ENCODE measurements at regions not wholly inside any gene's neighbourhood (a gene's known extent, or its start where the extent isn't known, plus 50 kb on each side); places are given as distances from the start of the nearest gene placed in this dataset.
A peak's percentile ranks its signal among the peaks of the same experiment; 100 is the strongest.
"Not testable (repeated sequence)": the region's sequence is repeated elsewhere in the genome, so short reads cannot be mapped to it uniquely, and the experiment has no call there.

- not testable (repeated sequence) for DNase-seq (ENCODE audit: low read depth)
Measured at GRCh38 chr4:19154267-19154666, 1097.4 kb upstream of the SLIT2 start.

- no peak for DNase-seq (ENCODE audit: low read depth)
Measured at GRCh38 chr4:19152264-19152663, 1099.4 kb upstream of the SLIT2 start.

- DNase-seq (ENCODE audit: low read depth) = no peak
Measured at GRCh38 chr4:19151684-19152083, 1100.0 kb upstream of the SLIT2 start.

GRCh38 chr4:19146038-19146437 is 1105.7 kb upstream of the SLIT2 start:
- DNase-seq (ENCODE audit: low read depth) = no peak

GRCh38 chr4:19135895-19136633 is 1114.5 kb upstream of the LCORL start:
- no peak for DNase-seq (ENCODE audit: low read depth)

- DNase-seq (ENCODE audit: low read depth) = no peak
Measured at GRCh38 chr4:19134685-19135084, 1113.1 kb upstream of the LCORL start.

GRCh38 chr4:19133315-19133714 is 1111.8 kb upstream of the LCORL start:
- DNase-seq (ENCODE audit: low read depth) = no peak

DNA sequence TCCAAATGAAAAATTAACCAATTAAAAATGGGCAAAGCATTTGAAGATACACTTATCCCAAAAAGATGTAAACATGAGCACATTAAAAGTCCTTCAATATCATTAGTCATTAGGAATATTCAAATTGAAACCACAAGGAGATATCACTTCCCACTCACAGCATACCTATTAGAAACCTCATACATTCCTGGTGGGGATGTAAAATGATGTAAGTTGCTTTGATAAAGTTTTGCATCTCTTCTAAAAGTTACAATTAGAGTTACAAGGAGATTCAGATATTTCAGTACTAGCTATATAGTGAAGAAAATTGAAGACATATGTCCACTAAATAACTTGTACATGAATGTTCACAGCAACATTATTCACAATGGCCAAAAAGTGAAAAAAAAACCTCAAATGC is 1109.3 kb upstream of the LCORL start:
- peak; percentile 2 for DNase-seq (ENCODE audit: low read depth)

DNA sequence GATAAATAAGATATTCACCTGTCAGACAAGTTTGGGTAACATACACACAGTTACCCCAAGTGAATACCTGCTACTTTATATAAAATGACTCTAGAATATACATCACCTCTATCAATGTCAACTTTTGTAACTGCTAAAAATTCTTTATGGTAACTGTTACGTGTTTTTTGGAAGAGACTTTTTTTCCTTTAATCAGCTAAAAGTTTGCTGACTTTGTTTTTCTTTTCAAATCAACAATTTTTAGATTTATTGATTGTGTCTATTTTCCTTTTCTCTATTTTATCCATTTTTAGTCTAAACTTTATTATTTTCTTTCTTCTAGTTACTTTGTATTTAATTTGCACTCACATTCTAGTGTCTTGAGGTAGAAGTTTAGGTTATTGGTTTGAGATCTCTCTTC is 1106.6 kb upstream of the LCORL start:
- DNase-seq (ENCODE audit: low read depth) = no peak

DNA sequence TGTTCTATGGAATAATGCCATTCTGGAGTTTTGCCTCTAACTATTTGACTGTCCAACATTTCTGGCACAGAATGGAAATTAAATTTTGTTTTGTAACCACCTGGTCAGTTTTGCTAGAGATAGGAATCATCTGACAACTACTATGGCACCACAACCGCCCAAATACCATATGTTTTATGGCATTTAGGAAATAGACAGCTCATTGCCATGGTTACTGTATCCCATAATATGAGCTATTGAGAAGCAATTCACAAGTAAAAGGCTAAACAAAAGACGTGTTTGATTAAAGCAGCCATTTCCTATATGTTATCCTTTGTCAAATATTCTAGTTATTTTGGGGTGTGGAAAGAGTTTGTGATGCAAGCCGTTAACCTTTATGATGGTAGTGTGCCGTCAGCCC is 1105.3 kb upstream of the LCORL start:
- DNase-seq (ENCODE audit: low read depth) = no peak

GRCh38 chr4:19123681-19124080 is 1102.1 kb upstream of the LCORL start:
- DNase-seq (ENCODE audit: low read depth) = no peak

GRCh38 chr4:19119904-19120560 is 1098.5 kb upstream of the LCORL start:
- no peak for DNase-seq (ENCODE audit: low read depth)

DNA sequence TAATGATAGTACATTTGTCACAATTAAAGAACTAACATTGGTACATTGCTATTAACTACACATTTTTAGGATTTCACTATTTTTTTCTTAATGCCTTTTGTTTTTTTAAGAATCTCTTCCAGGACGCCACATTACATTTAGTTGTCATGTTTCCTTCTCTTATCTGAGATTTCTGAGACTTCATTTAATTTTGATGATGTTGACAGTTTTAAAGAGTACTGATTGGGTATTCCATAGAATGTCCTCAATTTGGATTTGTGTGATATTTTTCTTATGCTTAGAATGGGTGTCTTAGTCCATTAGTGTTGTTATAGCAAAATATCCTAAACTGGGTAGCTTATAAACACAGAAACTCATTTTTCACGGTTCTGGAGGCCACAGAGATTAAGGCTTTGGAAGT is 1095.5 kb upstream of the LCORL start:
- DNase-seq (ENCODE audit: low read depth) = no peak

GRCh38 chr4:19104176-19104575 is 1082.6 kb upstream of the LCORL start:
- DNase-seq (ENCODE audit: low read depth) = no peak

DNA sequence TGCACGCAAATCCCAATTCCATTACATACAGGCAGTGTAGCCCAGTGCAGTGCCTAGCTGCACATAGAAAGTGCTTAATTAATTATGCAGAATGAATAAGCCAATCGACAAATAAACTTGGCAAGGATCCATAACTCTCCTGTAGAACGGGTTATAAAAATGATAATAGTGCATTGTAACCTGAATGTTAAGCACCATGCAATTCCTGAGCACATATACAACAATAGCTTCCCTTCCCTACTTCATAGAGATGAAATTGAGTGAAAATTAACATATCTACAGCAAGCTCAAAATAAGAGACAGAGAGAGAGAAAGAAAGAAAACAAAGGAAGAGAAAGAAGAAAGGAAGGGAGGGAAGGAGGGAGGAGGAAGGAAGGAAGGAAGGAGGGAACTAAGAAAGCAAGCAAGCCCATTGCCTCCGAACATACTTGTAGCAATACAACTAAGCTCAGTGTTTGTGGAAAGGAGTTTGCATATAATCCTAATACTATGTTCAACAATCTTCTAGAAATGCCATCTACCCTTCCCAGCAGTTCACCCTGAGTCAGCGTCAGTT is 1074.0 kb upstream of the LCORL start:
- no peak for DNase-seq (ENCODE audit: low read depth)

GRCh38 chr4:19093951-19094350 is 1072.4 kb upstream of the LCORL start:
- no peak for DNase-seq (ENCODE audit: low read depth)

GRCh38 chr4:19092797-19093196 is 1071.2 kb upstream of the LCORL start:
- DNase-seq (ENCODE audit: low read depth) = no peak

DNA sequence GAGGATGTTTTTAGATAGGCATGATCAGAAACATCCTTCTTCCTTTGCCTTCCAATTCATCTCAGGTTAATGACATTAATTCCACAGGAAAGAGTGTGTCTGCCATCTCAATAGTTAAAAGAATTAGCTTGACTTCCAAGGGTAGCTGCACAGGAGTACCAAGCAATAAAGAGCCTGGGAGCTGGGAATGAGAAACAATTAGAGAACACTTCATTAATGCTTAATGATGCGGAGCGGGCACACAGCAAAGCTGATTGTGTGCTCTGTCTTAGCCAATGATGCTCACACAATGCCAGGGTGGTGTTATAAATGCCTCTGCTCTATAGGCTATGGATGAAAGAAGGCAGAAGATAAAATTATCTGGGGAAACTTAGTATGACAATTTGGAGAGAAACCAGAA is 1052.5 kb upstream of the LCORL start:
- DNase-seq (ENCODE audit: low read depth) = no peak

- no peak for DNase-seq (ENCODE audit: low read depth)
Measured at GRCh38 chr4:19063662-19064061, 1042.1 kb upstream of the LCORL start.

- no peak for DNase-seq (ENCODE audit: low read depth)
Measured at GRCh38 chr4:19054916-19055315, 1033.4 kb upstream of the LCORL start.

- no peak for DNase-seq (ENCODE audit: low read depth)
Measured at GRCh38 chr4:19051831-19052230, 1030.3 kb upstream of the LCORL start.

- no peak for DNase-seq (ENCODE audit: low read depth)
Measured at GRCh38 chr4:19047279-19047880, 1025.8 kb upstream of the LCORL start.

- no peak for DNase-seq (ENCODE audit: low read depth)
Measured at GRCh38 chr4:19039816-19040215, 1018.3 kb upstream of the LCORL start.
